ENCODE measurements at regions not wholly inside any gene's neighbourhood (a gene's known extent, or its start where the extent isn't known, plus 50 kb on each side); places are given as distances from the start of the nearest gene placed in this dataset.

DNA sequence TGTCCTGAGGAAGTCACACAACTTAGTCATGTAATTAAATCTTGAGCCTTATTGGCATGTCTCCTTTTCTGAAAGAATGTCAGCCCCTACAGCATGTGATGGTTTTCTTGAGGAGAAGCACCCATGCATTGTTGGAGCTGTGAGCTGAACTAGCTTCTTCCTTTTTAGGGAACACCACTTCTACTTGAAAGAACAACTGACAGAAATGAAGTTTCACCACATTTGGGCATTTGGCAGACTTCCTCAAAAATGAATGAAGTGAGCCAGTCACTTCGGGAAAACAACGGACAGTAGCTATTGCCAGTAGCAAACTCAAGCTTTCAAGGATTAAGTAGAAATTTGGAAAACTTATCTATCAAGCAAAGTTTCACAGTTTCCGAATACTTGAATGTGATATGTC is 1351.3 kb downstream of the EFNB2 start:
- TF ChIP-seq, protein P1, sequence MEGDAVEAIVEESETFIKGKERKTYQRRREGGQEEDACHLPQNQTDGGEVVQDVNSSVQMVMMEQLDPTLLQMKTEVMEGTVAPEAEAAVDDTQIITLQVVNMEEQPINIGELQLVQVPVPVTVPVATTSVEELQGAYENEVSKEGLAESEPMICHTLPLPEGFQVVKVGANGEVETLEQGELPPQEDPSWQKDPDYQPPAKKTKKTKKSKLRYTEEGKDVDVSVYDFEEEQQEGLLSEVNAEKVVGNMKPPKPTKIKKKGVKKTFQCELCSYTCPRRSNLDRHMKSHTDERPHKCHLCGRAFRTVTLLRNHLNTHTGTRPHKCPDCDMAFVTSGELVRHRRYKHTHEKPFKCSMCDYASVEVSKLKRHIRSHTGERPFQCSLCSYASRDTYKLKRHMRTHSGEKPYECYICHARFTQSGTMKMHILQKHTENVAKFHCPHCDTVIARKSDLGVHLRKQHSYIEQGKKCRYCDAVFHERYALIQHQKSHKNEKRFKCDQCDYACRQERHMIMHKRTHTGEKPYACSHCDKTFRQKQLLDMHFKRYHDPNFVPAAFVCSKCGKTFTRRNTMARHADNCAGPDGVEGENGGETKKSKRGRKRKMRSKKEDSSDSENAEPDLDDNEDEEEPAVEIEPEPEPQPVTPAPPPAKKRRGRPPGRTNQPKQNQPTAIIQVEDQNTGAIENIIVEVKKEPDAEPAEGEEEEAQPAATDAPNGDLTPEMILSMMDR (IDR thresholded peaks at IDR 0.05), result no peak
- TF ChIP-seq POLR2A (IDR thresholded peaks at IDR 0.05), result no peak
- H3K9me3 ChIP-seq (replicated peaks in 1 of 3), result no peaks in the 10 kb centered on the region
- intact Hi-C loops (cut with DNase I), result no loop called here
- H3K36me3 ChIP-seq (replicated peaks in 1 of 2), result no peaks in the 10 kb centered on the region
- no peaks in the 10 kb centered on the region for H3K27me3 ChIP-seq
- no peaks in the 10 kb centered on the region for H3K4me1 ChIP-seq (replicated peaks in 1 of 2)
- DNase-seq, result peak in 1 of 7 donors; percentile 6
- 79 to 84% (median 84%) methylated on average over 3 of the region's 3 CpGs for whole genome bisulfite sequencing, 4 donors
- no peak overlapping the region for H3K27ac ChIP-seq
- no peak overlapping the region for H3K4me3 ChIP-seq

- intact Hi-C loops (cut with DNase I), result no loop called here
- no peaks in the 10 kb centered on the region for H3K4me1 ChIP-seq (replicated peaks in 1 of 2)
- WGBS, 4 donors, result 75 to 84% (median 79%) methylated on average over 3 of the region's 3 CpGs
- peaks cover 0 to under 1% (median 0%) of the 10 kb centered on the region in 3 donors for H3K9me3 ChIP-seq (replicated peaks in 1 of 3)
- TF ChIP-seq, protein P1 (IDR thresholded peaks at IDR 0.05), result no peak
- TF ChIP-seq POLR2A (IDR thresholded peaks at IDR 0.05), result no peak
- H3K36me3 ChIP-seq (replicated peaks in 1 of 2), result no peaks in the 10 kb centered on the region
- no peak overlapping the region for H3K4me3 ChIP-seq
- no peak for DNase-seq
- H3K27ac ChIP-seq, result no peak overlapping the region
- no peaks in the 10 kb centered on the region for H3K27me3 ChIP-seq
Observed at GRCh38 chr13:105177265-105177900, 1358.1 kb downstream of the EFNB2 start.

GRCh38 chr13:105170438-105170837 is 1365.0 kb downstream of the EFNB2 start:
- TF ChIP-seq, protein P1 (IDR thresholded peaks at IDR 0.05), result no peak
- no peak for TF ChIP-seq POLR2A (IDR thresholded peaks at IDR 0.05)
- Histone ChIP-seq H3K27ac (no peak overlapping the region), H3K9me3 (replicated peaks in 1 of 3) (peaks cover 0 to 14% (median 4%) of the 10 kb centered on the region in 3 donors), H3K4me3 (no peak overlapping the region), H3K4me1 (replicated peaks in 1 of 2) (no peaks in the 10 kb centered on the region), H3K36me3 (replicated peaks in 1 of 2) (no peaks in the 10 kb centered on the region), H3K27me3 (no peaks in the 10 kb centered on the region)
- no peak for DNase-seq
- intact Hi-C loops (cut with DNase I), result no loop called here

- Histone ChIP-seq H3K36me3 (replicated peaks in 1 of 2) (no peaks in the 10 kb centered on the region), H3K27me3 (no peaks in the 10 kb centered on the region), H3K4me3 (no peak overlapping the region), H3K27ac (no peak overlapping the region), H3K4me1 (replicated peaks in 1 of 2) (no peaks in the 10 kb centered on the region), H3K9me3 (replicated peaks in 1 of 3) (peaks cover 0 to 14% (median 4%) of the 10 kb centered on the region in 3 donors)
- WGBS, 4 donors, result 59 to 90% (median 82%) methylated on average over 1 of the region's 1 CpG
- no peak for DNase-seq
- TF ChIP-seq, protein P1 (IDR thresholded peaks at IDR 0.05), result no peak
- no peak for TF ChIP-seq POLR2A (IDR thresholded peaks at IDR 0.05)
- intact Hi-C loops (cut with DNase I), result no loop called here
Observed at GRCh38 chr13:105168295-105168694, 1367.2 kb downstream of the EFNB2 start.
